Adrenal gland (tissue), 9 donors: ENCODE measurements at regions not wholly inside any gene's neighbourhood (a gene's known extent, or its start where the extent isn't known, plus 50 kb on each side); places are given as distances from the start of the nearest gene placed in this dataset.

ENCODE experiments used
- DNase-seq, 7 donors: peaks; one replicate each; pipeline ENCODE4 v3.0.0-alpha.2; 2019 to 2020
- H3K27ac ChIP-seq, 5 donors: fragments of 200-600 bp; sonication (generic) in 4 of 5; 1 replicate in 3 of 5; 2 replicates in 2 of 5; pipeline versions ENCODE4 v1.5.1 to v1.8.0; 2016 to 2020; ENCODE audit warnings: mild to moderate bottlenecking in 1 of 5
- H3K27me3 ChIP-seq: fragments of 200-600 bp; 2 replicates; pipeline ENCODE4 v1.8.0; 2021
- H3K36me3 ChIP-seq, 2 donors: fragments of 200-600 bp; replicated peaks in 1 of 2; 1 replicate in 1 of 2; 2 replicates in 1 of 2; pipeline versions ENCODE4 v1.5.1 to v1.8.0; 2018 to 2022
- H3K4me1 ChIP-seq, 2 donors: fragments of 200-600 bp; replicated peaks in 1 of 2; 1 replicate in 1 of 2; 2 replicates in 1 of 2; pipeline versions ENCODE4 v1.5.1 to v1.8.0; 2018 to 2021
- H3K4me3 ChIP-seq, 4 donors: fragments of 200-600 bp; sonication (generic) in 3 of 4; one replicate each; pipeline ENCODE4 v1.5.1; 2016 to 2018
- H3K9me3 ChIP-seq, 3 donors: fragments of 200-600 bp; sonication (generic) in 1 of 3; replicated peaks in 1 of 3; 1 replicate in 2 of 3; 2 replicates in 1 of 3; pipeline versions ENCODE4 v1.5.1 to v1.8.0; 2016 to 2021
- POLR2A ChIP-seq, 2 donors: fragments of 450-650 bp; IDR thresholded peaks; one replicate each; pipeline ENCODE4 v1.6.1; 2017; ENCODE audit warnings: antibody characterized with exemption in 2 of 2, mild to moderate bottlenecking in 2 of 2, moderate library complexity in 1 of 2
- WGBS, 4 donors: extraction: QIAGEN DNeasy Blood & Tissue Kit in 2 of 4; methylation state at CpG; one replicate each; pipeline versions ENCODE4 v1.1.5 to v1.1.7; 2013 to 2017; 5-methylcytosine and 5-hydroxymethylcytosine counted together
- intact Hi-C, 2 donors: fragments of 100-400 bp; cut with DNase I; formaldehyde crosslinking; loops; one replicate each; pipeline versions ENCODE4 v1.14.1 to v1.15.0; 2022 to 2023
- TF ChIP-seq, protein P1 (sequence below), 6 experiments: fragments of 450-650 bp in 4 of 6; fragments of 200-600 bp in 2 of 6; sonication (generic) in 1 of 6; IDR thresholded peaks; 1 replicate in 5 of 6; 2 replicates in 1 of 6; pipeline versions ENCODE4 v1.5.1 to v1.8.0; 2016 to 2021; ENCODE audit warnings: antibody characterized with exemption in 6 of 6, mild to moderate bottlenecking in 2 of 6, moderate library complexity in 1 of 6
- donor health status: healthy with polysubstance abuse.
- donor health status: Bipolar disorder and iron deficiency.
- donor health status: DM: yes; HTN: yes; CAD: no.
- donor health status: DM: no; HTN: no; CAD: no.
- donor health status: DM: no; HTN: no; CAD: no.

DNA sequence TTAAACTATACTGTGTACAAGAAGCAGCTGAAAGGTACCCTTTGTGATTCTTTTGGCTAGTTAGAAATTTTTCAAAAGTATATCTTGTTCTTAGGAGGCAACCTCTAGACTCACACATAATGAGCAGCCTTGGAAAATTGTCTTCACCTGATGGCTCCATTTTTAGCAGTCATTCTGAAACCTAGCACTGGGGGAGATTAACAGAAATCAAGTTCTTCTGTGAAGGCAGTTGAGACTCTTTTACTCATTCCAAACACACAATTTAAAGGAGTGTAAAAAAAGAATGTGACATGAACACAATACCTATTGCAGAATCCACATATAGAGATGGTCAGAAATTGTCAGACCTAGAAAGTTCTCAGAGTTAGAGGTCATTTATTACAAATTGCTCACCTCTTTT is 197.7 kb downstream of the UBE2E3 start:
- H3K27ac ChIP-seq, result no peak overlapping the region
- no peaks in the 10 kb centered on the region for H3K36me3 ChIP-seq
- TF ChIP-seq POLR2A (IDR thresholded peaks at IDR 0.05), result no peak
- DNase-seq, result no peak
- no peaks in the 10 kb centered on the region for H3K4me1 ChIP-seq
- no peaks in the 10 kb centered on the region for H3K27me3 ChIP-seq
- H3K4me3 ChIP-seq, result no peak overlapping the region
- H3K9me3 ChIP-seq, result no peaks in the 10 kb centered on the region
- intact Hi-C loops, result no loop called here

GRCh38 chr2:181178823-181179412 is 198.5 kb downstream of the UBE2E3 start:
- 46 to 61% (median 58%) methylated on average over 2 of the region's 2 CpGs for WGBS, 4 donors
- no peak for DNase-seq
- no peaks in the 10 kb centered on the region for H3K36me3 ChIP-seq
- no peak overlapping the region for H3K4me3 ChIP-seq
- intact Hi-C loops, result no loop called here
- H3K4me1 ChIP-seq, result no peaks in the 10 kb centered on the region
- TF ChIP-seq, protein P1, sequence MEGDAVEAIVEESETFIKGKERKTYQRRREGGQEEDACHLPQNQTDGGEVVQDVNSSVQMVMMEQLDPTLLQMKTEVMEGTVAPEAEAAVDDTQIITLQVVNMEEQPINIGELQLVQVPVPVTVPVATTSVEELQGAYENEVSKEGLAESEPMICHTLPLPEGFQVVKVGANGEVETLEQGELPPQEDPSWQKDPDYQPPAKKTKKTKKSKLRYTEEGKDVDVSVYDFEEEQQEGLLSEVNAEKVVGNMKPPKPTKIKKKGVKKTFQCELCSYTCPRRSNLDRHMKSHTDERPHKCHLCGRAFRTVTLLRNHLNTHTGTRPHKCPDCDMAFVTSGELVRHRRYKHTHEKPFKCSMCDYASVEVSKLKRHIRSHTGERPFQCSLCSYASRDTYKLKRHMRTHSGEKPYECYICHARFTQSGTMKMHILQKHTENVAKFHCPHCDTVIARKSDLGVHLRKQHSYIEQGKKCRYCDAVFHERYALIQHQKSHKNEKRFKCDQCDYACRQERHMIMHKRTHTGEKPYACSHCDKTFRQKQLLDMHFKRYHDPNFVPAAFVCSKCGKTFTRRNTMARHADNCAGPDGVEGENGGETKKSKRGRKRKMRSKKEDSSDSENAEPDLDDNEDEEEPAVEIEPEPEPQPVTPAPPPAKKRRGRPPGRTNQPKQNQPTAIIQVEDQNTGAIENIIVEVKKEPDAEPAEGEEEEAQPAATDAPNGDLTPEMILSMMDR (IDR thresholded peaks at IDR 0.05), result no peak
- TF ChIP-seq POLR2A (IDR thresholded peaks at IDR 0.05), result no peak
- no peaks in the 10 kb centered on the region for H3K27me3 ChIP-seq
- H3K9me3 ChIP-seq, result no peaks in the 10 kb centered on the region
- H3K27ac ChIP-seq, result no peak overlapping the region

DNA sequence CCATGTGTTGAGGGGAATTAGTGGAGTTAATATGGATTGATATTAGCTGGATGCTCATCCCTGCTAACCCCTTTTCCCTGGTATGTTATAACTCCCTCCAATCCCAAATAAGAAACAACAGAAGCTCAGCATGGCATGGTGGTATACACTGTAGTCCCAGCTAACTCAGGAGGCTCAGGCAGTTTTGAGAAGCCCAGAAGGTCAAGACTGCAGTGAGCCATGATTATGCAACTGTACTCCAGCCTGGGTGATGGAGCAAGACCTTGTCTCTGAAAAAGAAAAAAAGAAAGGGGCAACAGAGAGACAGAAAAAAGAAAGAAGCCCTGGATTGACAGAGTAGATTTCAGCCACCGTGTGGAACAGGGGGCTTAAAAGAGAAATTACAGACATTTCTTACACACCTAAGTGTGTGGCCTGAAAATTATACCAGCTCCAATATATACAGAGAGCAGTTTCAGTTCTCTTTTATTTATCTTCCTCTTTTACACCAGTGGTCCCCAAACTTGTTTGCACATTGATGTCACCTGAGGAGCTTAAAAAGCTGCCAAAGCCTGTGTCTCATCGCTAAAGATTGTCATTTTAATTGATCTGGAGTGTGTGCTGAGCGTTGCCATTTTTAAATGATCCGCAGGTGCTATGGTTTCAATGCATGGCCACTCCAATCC is 203.6 kb downstream of the UBE2E3 start:
- Histone ChIP-seq H3K4me3 (no peak overlapping the region), H3K9me3 (no peaks in the 10 kb centered on the region), H3K27me3 (no peaks in the 10 kb centered on the region), H3K36me3 (no peaks in the 10 kb centered on the region), H3K27ac (no peak overlapping the region), H3K4me1 (no peaks in the 10 kb centered on the region)
- no peak for DNase-seq
- intact Hi-C loops, result no loop called here
- WGBS, 4 donors, result 64 to 76% (median 64%) methylated on average over 4 of the region's 4 CpGs
- no peak for TF ChIP-seq POLR2A (IDR thresholded peaks at IDR 0.05)
- TF ChIP-seq, protein P1 (IDR thresholded peaks at IDR 0.05), result no peak

GRCh38 chr2:181185421-181185820 is 205.0 kb downstream of the UBE2E3 start:
- no peak for TF ChIP-seq POLR2A (IDR thresholded peaks at IDR 0.05)
- TF ChIP-seq, protein P1 (IDR thresholded peaks at IDR 0.05), result no peak
- H3K9me3 ChIP-seq, result no peaks in the 10 kb centered on the region
- no peak overlapping the region for H3K4me3 ChIP-seq
- DNase-seq, result no peak
- intact Hi-C loops, result no loop called here
- H3K4me1 ChIP-seq, result no peaks in the 10 kb centered on the region
- H3K27me3 ChIP-seq, result no peaks in the 10 kb centered on the region
- no peak overlapping the region for H3K27ac ChIP-seq
- H3K36me3 ChIP-seq, result no peaks in the 10 kb centered on the region
- 58 to 83% (median 66%) methylated on average over 6 of the region's 6 CpGs for WGBS, 4 donors

GRCh38 chr2:181185948-181186347 is 205.5 kb downstream of the UBE2E3 start:
- Histone ChIP-seq H3K4me3 (no peak overlapping the region), H3K27ac (no peak overlapping the region), H3K9me3 (no peaks in the 10 kb centered on the region), H3K4me1 (no peaks in the 10 kb centered on the region), H3K36me3 (no peaks in the 10 kb centered on the region), H3K27me3 (no peaks in the 10 kb centered on the region)
- no peak for TF ChIP-seq POLR2A (IDR thresholded peaks at IDR 0.05)
- TF ChIP-seq, protein P1 (IDR thresholded peaks at IDR 0.05), result no peak
- WGBS, 4 donors, result 75 to 85% (median 79%) methylated on average over 4 of the region's 4 CpGs
- no peak for DNase-seq
- intact Hi-C loops, result no loop called here
